ENCODE measurements at regions not wholly inside any gene's neighbourhood (a gene's known extent, or its start where the extent isn't known, plus 50 kb on each side); places are given as distances from the start of the nearest gene placed in this dataset.

- DNase-seq (no peak), ATAC-seq (no peak)
- Histone ChIP-seq H3K27me3 (peaks cover 0 to 36% (median 0%) of the 10 kb centered on the region in 9 donors), H3K4me1 (peaks cover 0 to 3% (median 0%) of the 10 kb centered on the region in 12 donors), H3K4me3 (no peak overlapping the region), H3K27ac (no peak overlapping the region), H3K36me3 (no peaks in the 10 kb centered on the region), H3K9me3 (peaks cover 0 to 3% (median 0%) of the 10 kb centered on the region in 12 donors)
- intact Hi-C loops (cut with DNase I) = no loop called here
- TF ChIP-seq, protein P1, sequence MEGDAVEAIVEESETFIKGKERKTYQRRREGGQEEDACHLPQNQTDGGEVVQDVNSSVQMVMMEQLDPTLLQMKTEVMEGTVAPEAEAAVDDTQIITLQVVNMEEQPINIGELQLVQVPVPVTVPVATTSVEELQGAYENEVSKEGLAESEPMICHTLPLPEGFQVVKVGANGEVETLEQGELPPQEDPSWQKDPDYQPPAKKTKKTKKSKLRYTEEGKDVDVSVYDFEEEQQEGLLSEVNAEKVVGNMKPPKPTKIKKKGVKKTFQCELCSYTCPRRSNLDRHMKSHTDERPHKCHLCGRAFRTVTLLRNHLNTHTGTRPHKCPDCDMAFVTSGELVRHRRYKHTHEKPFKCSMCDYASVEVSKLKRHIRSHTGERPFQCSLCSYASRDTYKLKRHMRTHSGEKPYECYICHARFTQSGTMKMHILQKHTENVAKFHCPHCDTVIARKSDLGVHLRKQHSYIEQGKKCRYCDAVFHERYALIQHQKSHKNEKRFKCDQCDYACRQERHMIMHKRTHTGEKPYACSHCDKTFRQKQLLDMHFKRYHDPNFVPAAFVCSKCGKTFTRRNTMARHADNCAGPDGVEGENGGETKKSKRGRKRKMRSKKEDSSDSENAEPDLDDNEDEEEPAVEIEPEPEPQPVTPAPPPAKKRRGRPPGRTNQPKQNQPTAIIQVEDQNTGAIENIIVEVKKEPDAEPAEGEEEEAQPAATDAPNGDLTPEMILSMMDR (IDR thresholded peaks at IDR 0.05) = no peak
- TF ChIP-seq POLR2A (IDR thresholded peaks at IDR 0.05) = no peak
- WGBS, 4 donors = 46 to 55% (median 47%) methylated on average over 4 of the region's 4 CpGs
Observed at GRCh38 chr10:130637089-130637676, 501.0 kb downstream of the GLRX3 start.

GRCh38 chr10:130638991-130639390 is 502.8 kb downstream of the GLRX3 start:
- no peaks in the 10 kb centered on the region for H3K36me3 ChIP-seq
- H3K4me3 ChIP-seq = no peak overlapping the region
- no peak overlapping the region for H3K27ac ChIP-seq
- intact Hi-C loops (cut with DNase I) = no loop called here
- 78 to 82% (median 80%) methylated on average over 4 of the region's 4 CpGs for WGBS, 4 donors
- H3K9me3 ChIP-seq = peaks cover 0 to 3% (median 0%) of the 10 kb centered on the region in 12 donors
- TF ChIP-seq, protein P1 (IDR thresholded peaks at IDR 0.05) = no peak
- TF ChIP-seq POLR2A (IDR thresholded peaks at IDR 0.05) = no peak
- ATAC-seq (no peak), DNase-seq (no peak)
- peaks cover 0 to 36% (median 0%) of the 10 kb centered on the region in 9 donors for H3K27me3 ChIP-seq
- H3K4me1 ChIP-seq = no peaks in the 10 kb centered on the region

- Histone ChIP-seq H3K36me3 (no peaks in the 10 kb centered on the region), H3K27me3 (peaks cover 0 to 3% (median 0%) of the 10 kb centered on the region in 9 donors), H3K27ac (no peak overlapping the region), H3K9me3 (no peaks in the 10 kb centered on the region), H3K4me1 (no peaks in the 10 kb centered on the region), H3K4me3 (no peak overlapping the region)
- intact Hi-C loops (cut with DNase I) = no loop called here
- no peak for TF ChIP-seq POLR2A (IDR thresholded peaks at IDR 0.05)
- TF ChIP-seq, protein P1 (IDR thresholded peaks at IDR 0.05) = no peak
- DNase-seq = no peak
- WGBS, 4 donors = 91 to 94% (median 92%) methylated on average over 4 of the region's 4 CpGs
- no peak for ATAC-seq
Observed at GRCh38 chr10:130642926-130643325, 506.7 kb downstream of the GLRX3 start.

DNA sequence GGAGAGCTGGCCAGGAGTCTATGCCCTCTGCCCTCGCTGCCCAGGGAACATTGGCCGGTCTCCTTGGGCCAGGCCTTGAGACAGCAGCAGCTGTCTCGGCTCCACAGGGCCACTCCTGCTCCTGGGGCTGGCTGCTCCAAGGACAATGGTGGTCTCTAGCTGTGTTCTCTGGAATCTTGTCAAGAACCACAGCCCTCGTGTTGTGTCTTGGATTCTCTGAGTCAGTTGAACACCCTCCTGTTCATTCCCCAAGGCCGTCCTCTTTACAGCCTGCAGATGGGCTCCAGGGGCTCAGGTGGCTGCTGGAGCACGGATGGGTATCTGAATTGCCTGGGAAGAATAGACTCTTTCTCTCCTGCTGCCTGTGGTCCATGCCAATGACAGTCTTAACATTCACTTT is 511.1 kb downstream of the GLRX3 start:
- DNase-seq (no peak), ATAC-seq (no peak)
- intact Hi-C loops (cut with DNase I) = no loop called here
- no peaks in the 10 kb centered on the region for H3K4me1 ChIP-seq
- 72 to 75% (median 74%) methylated on average over 6 of the region's 6 CpGs for WGBS, 4 donors
- no peaks in the 10 kb centered on the region for H3K9me3 ChIP-seq
- no peak overlapping the region for H3K27ac ChIP-seq
- no peaks in the 10 kb centered on the region for H3K36me3 ChIP-seq
- H3K27me3 ChIP-seq = peaks cover 0 to 4% (median 0%) of the 10 kb centered on the region in 9 donors
- TF ChIP-seq, protein P1 (IDR thresholded peaks at IDR 0.05) = no peak
- no peak for TF ChIP-seq POLR2A (IDR thresholded peaks at IDR 0.05)
- no peak overlapping the region for H3K4me3 ChIP-seq
